Activated CD4-positive, alpha-beta T cell treated with anti-CD3 and anti-CD28 coated beads, Interleukin-2, amount 10 ng/mL, durations not matched to agents 7 days and 5 days (primary cell): ENCODE measurements at regions not wholly inside any gene's neighbourhood (a gene's known extent, or its start where the extent isn't known, plus 50 kb on each side); places are given as distances from the start of the nearest gene placed in this dataset.
"Not testable (repeated sequence)": the region's sequence is repeated elsewhere in the genome, so short reads cannot be mapped to it uniquely, and the experiment has no call there.

Source experiments
- CTCF ChIA-PET: fragments of 350-600 bp; sonication (Branson Sonifier 250); formaldehyde crosslinking; loops from one replicate; lab custom pipeline; 2021; ENCODE audit warnings: antibody characterized with exemption; lab: Charles Lee
- POLR2A ChIA-PET: fragments of 350-600 bp; sonication (Branson Sonifier 250); formaldehyde crosslinking; loops from one replicate; lab custom pipeline; 2021; ENCODE audit warnings: antibody characterized with exemption; lab: Charles Lee
- DNase-seq: peaks from one replicate; pipeline ENCODE4 v3.0.0-alpha.2; 2020
- H3K27ac Mint-ChIP-seq: one replicate; pipeline ENCODE4 v1.8.0; 2021; ENCODE audit warnings: mild to moderate bottlenecking, moderate library complexity, mixed read lengths
- H3K27me3 Mint-ChIP-seq: one replicate; pipeline ENCODE4 v1.8.0; 2021; ENCODE audit warnings: mixed read lengths
- H3K36me3 Mint-ChIP-seq: one replicate; pipeline ENCODE4 v1.8.0; 2021; ENCODE audit warnings: low read depth, mixed read lengths
- H3K4me1 Mint-ChIP-seq: one replicate; pipeline ENCODE4 v1.8.0; 2021; ENCODE audit warnings: mixed read lengths
- H3K4me3 Mint-ChIP-seq: one replicate; pipeline ENCODE4 v1.8.0; 2021; ENCODE audit warnings: mild to moderate bottlenecking, moderate library complexity, mixed read lengths
- H3K9me3 Mint-ChIP-seq: one replicate; pipeline ENCODE4 v1.8.0; 2021; ENCODE audit warnings: mixed read lengths

DNA sequence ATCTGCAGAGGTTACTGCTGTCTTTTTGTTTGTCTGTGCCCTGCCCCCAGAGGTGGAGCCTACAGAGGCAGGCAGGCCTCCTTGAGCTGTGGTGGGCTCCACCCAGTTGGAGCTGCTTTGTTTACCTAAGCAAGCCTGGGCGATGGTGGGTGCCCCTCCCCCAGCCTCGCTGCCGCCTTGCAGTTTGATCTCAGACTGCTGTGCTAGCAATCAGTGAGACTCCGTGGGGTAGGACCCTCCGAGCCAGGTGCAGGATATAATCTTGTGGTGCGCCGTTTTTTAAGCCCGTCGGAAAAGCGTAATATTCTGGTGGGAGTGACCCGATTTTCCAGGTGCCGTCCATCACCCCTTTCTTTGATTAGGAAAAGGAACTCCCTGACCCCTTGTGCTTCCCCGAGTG, 211.4 kb downstream of the BTBD3 start:
- DNase-seq, H3K4me3 Mint-ChIP-seq, H3K27ac Mint-ChIP-seq, H3K9me3 Mint-ChIP-seq, CTCF ChIA-PET, POLR2A ChIA-PET, H3K36me3 Mint-ChIP-seq, H3K4me1 Mint-ChIP-seq, H3K27me3 Mint-ChIP-seq: not testable (repeated sequence)

- H3K36me3 Mint-ChIP-seq, H3K27me3 Mint-ChIP-seq, DNase-seq, POLR2A ChIA-PET, H3K27ac Mint-ChIP-seq, H3K4me1 Mint-ChIP-seq, H3K4me3 Mint-ChIP-seq, H3K9me3 Mint-ChIP-seq, CTCF ChIA-PET: not testable (repeated sequence)
These were observed 211.8 kb downstream of the BTBD3 start for GRCh38 chr20:12129532-12129931.

DNA sequence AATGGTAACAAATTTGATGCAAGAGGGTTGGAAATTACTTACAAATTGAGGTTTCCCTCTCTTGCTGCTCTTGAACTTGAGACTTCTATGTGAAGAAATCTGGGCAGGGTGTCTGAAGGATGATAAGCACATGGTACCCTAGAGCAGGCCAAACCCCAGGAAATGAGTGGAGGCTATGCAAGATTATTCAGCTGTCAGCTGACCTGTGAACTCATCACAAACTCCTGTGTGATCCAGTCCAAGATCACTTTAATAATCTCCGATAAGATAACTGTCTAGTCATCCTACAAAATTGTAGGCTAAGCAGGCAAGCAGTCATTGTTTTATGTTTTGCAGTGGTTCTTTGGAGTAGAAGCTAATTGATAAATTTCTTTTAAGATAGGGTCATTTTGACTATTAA, 213.1 kb downstream of the BTBD3 start:
- no peaks in the 10 kb centered on the region for H3K27me3 Mint-ChIP-seq
- POLR2A ChIA-PET = no interaction called here

DNA sequence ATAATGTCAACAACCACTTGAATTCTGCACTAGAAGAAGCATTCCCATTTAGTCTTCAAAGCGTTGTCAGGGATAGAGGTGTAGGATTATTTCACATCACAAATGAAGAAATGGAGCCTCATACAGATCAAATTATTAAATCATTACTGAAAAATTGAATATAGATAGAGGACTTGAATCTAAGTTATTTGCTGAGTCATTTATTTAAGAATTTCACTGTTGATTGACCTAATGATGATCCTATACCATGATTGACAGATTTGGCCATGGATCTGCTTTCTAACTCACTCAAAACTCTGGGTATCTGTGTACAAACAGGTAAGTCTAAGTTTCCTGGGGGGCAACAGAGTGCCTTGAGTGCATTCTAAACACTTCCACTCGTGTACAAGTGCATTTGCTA, 215.9 kb downstream of the BTBD3 start:
- no peak for DNase-seq
- Mint-ChIP-seq H3K27me3 (no peaks in the 10 kb centered on the region), H3K9me3 (peaks cover 8% of the 10 kb centered on the region), H3K4me1 (no peaks in the 10 kb centered on the region), H3K36me3 (no peaks in the 10 kb centered on the region), H3K27ac (no peak overlapping the region), H3K4me3 (no peak overlapping the region)
- ChIA-PET POLR2A (no interaction called here), CTCF (no interaction called here)

More for the DNA sequence above, 213.1 kb downstream of the BTBD3 start:
- Mint-ChIP-seq H3K9me3 (peaks cover 6% of the 10 kb centered on the region), H3K27ac (no peak overlapping the region), H3K36me3 (no peaks in the 10 kb centered on the region), H3K4me3 (no peak overlapping the region), H3K4me1 (no peaks in the 10 kb centered on the region)
- CTCF ChIA-PET = no interaction called here
- no peak for DNase-seq

GRCh38 chr20:12145951-12146350, 228.3 kb downstream of the BTBD3 start:
- H3K27me3 Mint-ChIP-seq, H3K9me3 Mint-ChIP-seq, H3K27ac Mint-ChIP-seq, H3K36me3 Mint-ChIP-seq, H3K4me1 Mint-ChIP-seq, POLR2A ChIA-PET, DNase-seq, H3K4me3 Mint-ChIP-seq, CTCF ChIA-PET: not testable (repeated sequence)

- Mint-ChIP-seq H3K4me3 (no peak overlapping the region), H3K27me3 (no peaks in the 10 kb centered on the region), H3K9me3 (peaks cover 10% of the 10 kb centered on the region), H3K27ac (no peak overlapping the region), H3K4me1 (no peaks in the 10 kb centered on the region), H3K36me3 (no peaks in the 10 kb centered on the region)
- no peak for DNase-seq
- ChIA-PET POLR2A (no interaction called here), CTCF (no interaction called here)
These were observed 235.3 kb downstream of the BTBD3 start for GRCh38 chr20:12152996-12153395.

- Mint-ChIP-seq H3K27me3 (no peaks in the 10 kb centered on the region), H3K4me3 (no peak overlapping the region), H3K4me1 (no peaks in the 10 kb centered on the region), H3K9me3 (peaks cover 6% of the 10 kb centered on the region), H3K27ac (no peak overlapping the region), H3K36me3 (no peaks in the 10 kb centered on the region)
- ChIA-PET CTCF (no interaction called here), POLR2A (no interaction called here)
- DNase-seq = no peak
These were observed 235.9 kb downstream of the BTBD3 start for GRCh38 chr20:12153628-12154027.

DNA sequence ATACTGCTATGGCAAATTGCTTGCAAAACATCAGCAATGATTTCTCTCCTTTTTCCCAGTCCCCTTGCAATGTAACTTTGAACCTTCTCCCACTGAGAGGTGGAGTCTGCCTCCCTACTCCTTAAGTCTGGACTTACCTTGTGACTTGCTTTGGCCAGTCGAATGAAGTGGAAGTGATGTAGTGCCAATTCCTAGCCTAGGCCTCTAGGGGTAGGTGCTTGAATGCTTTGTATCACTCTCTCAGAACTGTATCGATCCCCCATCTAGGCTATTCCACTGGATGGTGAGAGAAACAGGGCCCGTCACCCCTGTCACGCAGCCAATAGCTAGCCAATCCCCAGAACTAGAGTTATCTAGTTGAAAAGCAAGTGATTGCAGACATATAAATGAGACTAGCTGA, 238.6 kb downstream of the BTBD3 start:
- no peak overlapping the region for H3K27ac Mint-ChIP-seq
- ChIA-PET CTCF (no interaction called here), POLR2A (no interaction called here)
- H3K27me3 Mint-ChIP-seq = no peaks in the 10 kb centered on the region
- H3K36me3 Mint-ChIP-seq = no peaks in the 10 kb centered on the region
- H3K9me3 Mint-ChIP-seq = peaks cover 4% of the 10 kb centered on the region
- H3K4me3 Mint-ChIP-seq = no peak overlapping the region
- H3K4me1 Mint-ChIP-seq = no peaks in the 10 kb centered on the region
- no peak for DNase-seq

DNA sequence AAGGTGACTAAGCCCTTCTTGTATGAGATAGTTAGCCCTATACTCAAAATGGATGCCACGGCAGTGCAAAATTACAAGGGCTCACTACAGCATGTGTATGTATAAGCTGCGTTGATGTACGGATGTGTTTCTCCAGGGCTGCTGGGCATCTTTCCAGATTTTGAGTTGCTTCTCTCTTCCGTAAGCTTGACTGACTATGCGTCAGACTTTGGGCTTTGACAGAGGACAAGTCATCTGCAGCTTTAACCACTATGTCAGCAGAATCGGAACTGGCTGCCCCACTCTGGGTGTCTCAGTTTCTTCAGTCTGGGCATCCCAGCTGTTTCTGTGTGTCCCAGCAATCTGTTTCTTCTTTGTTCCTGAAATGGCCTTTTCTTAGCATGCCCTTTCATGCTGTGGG, 241.6 kb downstream of the BTBD3 start:
- no peaks in the 10 kb centered on the region for H3K27me3 Mint-ChIP-seq
- no peak for DNase-seq
- H3K4me3 Mint-ChIP-seq = no peak overlapping the region
- peaks cover 8% of the 10 kb centered on the region for H3K9me3 Mint-ChIP-seq
- ChIA-PET POLR2A (no interaction called here), CTCF (no interaction called here)
- no peaks in the 10 kb centered on the region for H3K36me3 Mint-ChIP-seq
- no peak overlapping the region for H3K27ac Mint-ChIP-seq
- H3K4me1 Mint-ChIP-seq = no peaks in the 10 kb centered on the region

DNA sequence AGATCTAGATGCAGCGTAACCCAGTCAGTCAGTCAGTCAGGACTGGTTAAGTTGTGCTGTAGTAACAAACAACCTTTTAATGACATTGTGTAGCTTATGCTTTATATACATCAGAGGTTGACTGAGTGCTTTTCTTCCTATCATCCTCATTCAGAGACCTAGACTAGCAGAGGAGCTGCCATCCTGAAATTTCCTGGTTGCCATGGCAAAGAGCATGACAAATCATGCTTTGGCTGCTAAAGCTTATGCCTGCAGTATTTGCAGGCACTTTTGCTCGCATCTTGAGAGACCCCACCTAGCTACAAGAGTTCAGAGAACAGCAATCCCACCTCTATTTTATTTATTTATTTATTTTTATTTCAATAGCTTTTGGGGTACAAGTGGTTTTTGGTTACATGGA, 244.0 kb downstream of the BTBD3 start:
- Mint-ChIP-seq H3K36me3 (no peaks in the 10 kb centered on the region), H3K27ac (no peak overlapping the region)
- CTCF ChIA-PET = no interaction called here

DNA sequence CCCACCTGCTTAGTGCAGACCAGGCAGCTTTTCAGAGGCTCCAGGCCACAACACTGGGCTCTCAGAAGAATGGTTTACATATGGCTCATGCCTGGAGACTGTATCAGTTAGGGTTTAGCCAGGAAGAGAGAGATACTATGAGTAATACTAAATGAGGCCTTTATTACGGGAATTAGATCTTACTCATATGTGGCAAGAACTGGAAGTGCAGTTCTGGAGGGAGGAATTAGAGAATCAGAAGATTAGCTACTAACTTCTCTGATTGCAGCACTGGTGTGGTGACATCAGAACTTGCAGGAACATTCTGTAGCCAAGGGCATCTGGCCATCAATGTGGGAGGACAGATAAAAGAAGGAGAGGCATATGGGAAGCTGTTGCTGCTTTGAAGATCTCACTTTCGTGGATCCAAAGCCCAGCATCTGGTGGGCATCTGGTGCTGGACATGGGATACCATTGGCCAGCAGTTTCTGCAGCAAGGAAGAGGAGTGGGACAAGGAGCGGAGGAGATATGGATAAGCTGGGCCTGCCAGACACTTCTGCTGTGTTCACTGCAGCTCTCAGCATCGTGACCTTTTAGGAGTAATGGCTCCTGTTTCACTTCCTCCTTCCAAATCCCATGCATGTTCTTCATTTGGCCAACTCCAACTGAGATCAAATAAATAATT, 248.5 kb downstream of the BTBD3 start:
- H3K36me3 Mint-ChIP-seq = no peaks in the 10 kb centered on the region
- no peak overlapping the region for H3K4me3 Mint-ChIP-seq
- no peak for DNase-seq
- ChIA-PET CTCF (no interaction called here), POLR2A (no interaction called here)
- peaks cover 12% of the 10 kb centered on the region for H3K9me3 Mint-ChIP-seq
- no peak overlapping the region for H3K27ac Mint-ChIP-seq
- H3K27me3 Mint-ChIP-seq = no peaks in the 10 kb centered on the region
- no peaks in the 10 kb centered on the region for H3K4me1 Mint-ChIP-seq

More for the DNA sequence above, 244.0 kb downstream of the BTBD3 start:
- DNase-seq = no peak
- Mint-ChIP-seq H3K4me1 (no peaks in the 10 kb centered on the region), H3K9me3 (peaks cover 4% of the 10 kb centered on the region), H3K27me3 (no peaks in the 10 kb centered on the region), H3K4me3 (no peak overlapping the region)
- POLR2A ChIA-PET = no interaction called here

DNA sequence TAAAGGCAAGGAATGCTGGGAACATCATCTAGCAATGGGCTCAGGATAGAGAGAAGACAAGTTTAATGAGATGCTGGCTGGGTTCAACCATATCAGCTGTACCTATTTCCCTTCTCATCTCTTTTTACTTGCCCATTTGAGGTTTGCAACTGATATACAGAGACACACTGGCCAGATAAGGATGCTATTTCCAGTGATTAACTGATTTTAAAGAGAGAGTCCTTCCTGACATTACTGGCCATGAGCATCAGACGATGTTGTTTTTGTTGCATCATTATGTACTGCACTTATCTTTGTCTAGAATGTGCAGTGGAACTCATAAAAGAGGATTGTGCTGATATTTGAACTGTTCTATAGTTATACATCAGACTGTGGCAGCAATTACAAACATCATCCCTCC, 252.7 kb downstream of the BTBD3 start:
- no peaks in the 10 kb centered on the region for H3K27me3 Mint-ChIP-seq
- H3K4me1 Mint-ChIP-seq = no peaks in the 10 kb centered on the region
- DNase-seq = no peak
- CTCF ChIA-PET = no interaction called here
- H3K27ac Mint-ChIP-seq = no peak overlapping the region
- POLR2A ChIA-PET = no interaction called here
- H3K4me3 Mint-ChIP-seq = no peak overlapping the region
- no peaks in the 10 kb centered on the region for H3K36me3 Mint-ChIP-seq
- H3K9me3 Mint-ChIP-seq = peaks cover 16% of the 10 kb centered on the region

- no peak overlapping the region for H3K27ac Mint-ChIP-seq
- DNase-seq = no peak
- H3K36me3 Mint-ChIP-seq = no peaks in the 10 kb centered on the region
- ChIA-PET POLR2A (no interaction called here), CTCF (no interaction called here)
- H3K4me1 Mint-ChIP-seq = no peaks in the 10 kb centered on the region
- H3K9me3 Mint-ChIP-seq = peaks cover 16% of the 10 kb centered on the region
- H3K4me3 Mint-ChIP-seq = no peak overlapping the region
- no peaks in the 10 kb centered on the region for H3K27me3 Mint-ChIP-seq
These were observed 254.3 kb downstream of the BTBD3 start for GRCh38 chr20:12171923-12172524.
